HG02798 (cell line): ENCODE measurements at regions not wholly inside any gene's neighbourhood (a gene's known extent, or its start where the extent isn't known, plus 50 kb on each side); places are given as distances from the start of the nearest gene placed in this dataset.
"Not testable (repeated sequence)": the region's sequence is repeated elsewhere in the genome, so short reads cannot be mapped to it uniquely, and the experiment has no call there.

Experiments used
- ATAC-seq: cut with Tn5 transposase; IDR thresholded peaks from one replicate; pipeline ENCODE4 v1.9.1; 2021; ENCODE audit warnings: mild to moderate bottlenecking; ENCODE audit not compliant: unreplicated experiment, poor library complexity

- no peak for ATAC-seq
Measured at GRCh38 chr1:106398391-106398790, 658.1 kb upstream of the PRMT6 start.

GRCh38 chr1:106406114-106406513 is 650.4 kb upstream of the PRMT6 start:
- ATAC-seq: no peak

GRCh38 chr1:106412321-106412720 is 644.2 kb upstream of the PRMT6 start:
- not testable (repeated sequence) for ATAC-seq

- ATAC-seq: no peak
Measured at GRCh38 chr1:106435269-106435668, 621.2 kb upstream of the PRMT6 start.

GRCh38 chr1:106439475-106439874 is 617.0 kb upstream of the PRMT6 start:
- no peak for ATAC-seq

- no peak for ATAC-seq
Measured at GRCh38 chr1:106447466-106447865, 609.0 kb upstream of the PRMT6 start.

- ATAC-seq: no peak
Measured at GRCh38 chr1:106456832-106457231, 599.6 kb upstream of the PRMT6 start.

- no peak for ATAC-seq
Measured at GRCh38 chr1:106457368-106457767, 599.1 kb upstream of the PRMT6 start.

- no peak for ATAC-seq
Measured at GRCh38 chr1:106458866-106459265, 597.6 kb upstream of the PRMT6 start.

- no peak for ATAC-seq
Measured at GRCh38 chr1:106459418-106459817, 597.1 kb upstream of the PRMT6 start.

- no peak for ATAC-seq
Measured at GRCh38 chr1:106465666-106466065, 590.8 kb upstream of the PRMT6 start.

- no peak for ATAC-seq
Measured at GRCh38 chr1:106480629-106481028, 575.8 kb upstream of the PRMT6 start.

GRCh38 chr1:106492880-106493279 is 563.6 kb upstream of the PRMT6 start:
- ATAC-seq: no peak

GRCh38 chr1:106494646-106495045 is 561.8 kb upstream of the PRMT6 start:
- no peak for ATAC-seq

GRCh38 chr1:106498238-106498637 is 558.2 kb upstream of the PRMT6 start:
- no peak for ATAC-seq

- no peak for ATAC-seq
Measured at GRCh38 chr1:106502659-106503058, 553.8 kb upstream of the PRMT6 start.

- no peak for ATAC-seq
Measured at GRCh38 chr1:106515375-106515774, 541.1 kb upstream of the PRMT6 start.

- ATAC-seq: no peak
Measured at GRCh38 chr1:106517224-106517623, 539.2 kb upstream of the PRMT6 start.

GRCh38 chr1:106523497-106523896 is 533.0 kb upstream of the PRMT6 start:
- ATAC-seq: no peak

GRCh38 chr1:106524631-106525030 is 531.8 kb upstream of the PRMT6 start:
- no peak for ATAC-seq

GRCh38 chr1:106526650-106527049 is 529.8 kb upstream of the PRMT6 start:
- no peak for ATAC-seq

GRCh38 chr1:106534612-106535011 is 521.9 kb upstream of the PRMT6 start:
- ATAC-seq: no peak

- no peak for ATAC-seq
Measured at GRCh38 chr1:106536741-106537140, 519.7 kb upstream of the PRMT6 start.
